Right renal pelvis (tissue), 4 donors: ENCODE measurements at regions not wholly inside any gene's neighbourhood (a gene's known extent, or its start where the extent isn't known, plus 50 kb on each side); places are given as distances from the start of the nearest gene placed in this dataset.
"Not testable (repeated sequence)": the region's sequence is repeated elsewhere in the genome, so short reads cannot be mapped to it uniquely, and the experiment has no call there.

ENCODE experiments used
- DNase-seq, 4 donors: peaks; one replicate each; pipeline ENCODE4 v3.0.0-alpha.2; 2013; ENCODE audit warnings: low read depth in 4 of 4, low spot score in 3 of 4, missing footprints in 1 of 4

- no peak for DNase-seq
Observed at GRCh38 chr6:85236636-85237035, 213.2 kb upstream of the NT5E start.

- DNase-seq = not testable (repeated sequence)
Observed at GRCh38 chr6:85227345-85227744, 222.5 kb upstream of the NT5E start.

GRCh38 chr6:85212794-85213193, 237.1 kb upstream of the NT5E start:
- DNase-seq = not testable (repeated sequence)

GRCh38 chr6:85195243-85195642, 254.6 kb upstream of the NT5E start:
- no peak for DNase-seq

GRCh38 chr6:85193339-85193738, 256.5 kb upstream of the NT5E start:
- no peak for DNase-seq

- DNase-seq = no peak
Observed at GRCh38 chr6:85192596-85192995, 257.3 kb upstream of the NT5E start.

- DNase-seq = no peak
Observed at GRCh38 chr6:85192186-85192585, 257.7 kb upstream of the NT5E start.

GRCh38 chr6:85191656-85192055, 258.2 kb upstream of the NT5E start:
- DNase-seq = no peak

GRCh38 chr6:85186546-85187175, 263.2 kb upstream of the NT5E start:
- DNase-seq = no peak

- DNase-seq = no peak
Observed at GRCh38 chr6:85185977-85186376, 263.9 kb upstream of the NT5E start.

GRCh38 chr6:85183841-85184240, 266.0 kb upstream of the NT5E start:
- DNase-seq = no peak

GRCh38 chr6:85172705-85173104, 277.2 kb upstream of the NT5E start:
- DNase-seq = no peak

GRCh38 chr6:85172161-85172560, 277.7 kb upstream of the NT5E start:
- no peak for DNase-seq

GRCh38 chr6:85169189-85169588, 280.7 kb upstream of the NT5E start:
- DNase-seq = no peak

GRCh38 chr6:85168146-85168545, 281.7 kb upstream of the NT5E start:
- no peak for DNase-seq

GRCh38 chr6:85166114-85166741, 283.7 kb upstream of the NT5E start:
- no peak for DNase-seq

GRCh38 chr6:85163156-85164080, 286.5 kb upstream of the NT5E start:
- peak in 1 of 4 donors; percentile 12 for DNase-seq

GRCh38 chr6:85157311-85157710, 292.6 kb upstream of the NT5E start:
- no peak for DNase-seq

GRCh38 chr6:85143676-85144075, 306.2 kb upstream of the NT5E start:
- no peak for DNase-seq

- DNase-seq = no peak
Observed at GRCh38 chr6:85137865-85138264, 312.0 kb upstream of the NT5E start.

GRCh38 chr6:85136310-85136709, 313.6 kb upstream of the NT5E start:
- DNase-seq = no peak
